ENCODE measurements at regions not wholly inside any gene's neighbourhood (a gene's known extent, or its start where the extent isn't known, plus 50 kb on each side); places are given as distances from the start of the nearest gene placed in this dataset.

DNA sequence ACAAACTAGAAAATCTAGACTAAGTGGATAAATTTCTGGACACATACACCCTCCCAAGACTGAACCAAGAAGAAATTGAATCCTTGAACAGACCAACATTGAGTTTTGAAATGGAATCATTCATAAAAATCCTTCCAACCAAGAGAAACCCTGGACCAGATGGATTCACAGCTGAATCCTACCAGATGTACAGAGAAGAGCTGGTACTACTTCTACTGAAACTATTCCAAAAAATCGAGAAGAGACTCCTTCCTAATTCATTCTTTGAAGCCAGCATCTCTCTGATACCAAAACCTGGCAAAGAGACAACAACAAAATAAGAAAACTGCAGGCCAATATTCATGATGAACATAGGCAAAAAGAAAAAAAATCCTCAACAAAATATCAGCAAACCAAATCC lies 227.4 kb downstream of the RPAP3 start:
- BruUV-seq (replicated peaks) = no TSS peak
- TF ChIP-seq SMC3 (IDR thresholded peaks at IDR 0.05; ENCODE audit: low read depth, low read length) (no peak), FOS (IDR thresholded peaks at IDR 0.05; ENCODE audit: low read depth, low read length) (no peak), MAFK (IDR thresholded peaks at IDR 0.05; ENCODE audit: low read depth, low read length) (no peak), MXI1 (IDR thresholded peaks at IDR 0.05; ENCODE audit: borderline replicate concordance, low read depth, low read length) (no peak), POLR2A (IDR thresholded peaks at IDR 0.05; ENCODE audit: low read depth, low read length) (no peak), RAD21 (IDR thresholded peaks at IDR 0.05; ENCODE audit: low read length) (no peak), BHLHE40 (IDR thresholded peaks at IDR 0.05; ENCODE audit: low read depth, low read length) (no peak), RFX5 (IDR thresholded peaks at IDR 0.05; ENCODE audit: low read depth, low read length) (no peak)
- TF ChIP-seq, protein P1, sequence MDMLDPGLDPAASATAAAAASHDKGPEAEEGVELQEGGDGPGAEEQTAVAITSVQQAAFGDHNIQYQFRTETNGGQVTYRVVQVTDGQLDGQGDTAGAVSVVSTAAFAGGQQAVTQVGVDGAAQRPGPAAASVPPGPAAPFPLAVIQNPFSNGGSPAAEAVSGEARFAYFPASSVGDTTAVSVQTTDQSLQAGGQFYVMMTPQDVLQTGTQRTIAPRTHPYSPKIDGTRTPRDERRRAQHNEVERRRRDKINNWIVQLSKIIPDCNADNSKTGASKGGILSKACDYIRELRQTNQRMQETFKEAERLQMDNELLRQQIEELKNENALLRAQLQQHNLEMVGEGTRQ (IDR thresholded peaks at IDR 0.05; ENCODE audit: low read depth, low read length) = no peak
- TF ChIP-seq, protein P2, sequence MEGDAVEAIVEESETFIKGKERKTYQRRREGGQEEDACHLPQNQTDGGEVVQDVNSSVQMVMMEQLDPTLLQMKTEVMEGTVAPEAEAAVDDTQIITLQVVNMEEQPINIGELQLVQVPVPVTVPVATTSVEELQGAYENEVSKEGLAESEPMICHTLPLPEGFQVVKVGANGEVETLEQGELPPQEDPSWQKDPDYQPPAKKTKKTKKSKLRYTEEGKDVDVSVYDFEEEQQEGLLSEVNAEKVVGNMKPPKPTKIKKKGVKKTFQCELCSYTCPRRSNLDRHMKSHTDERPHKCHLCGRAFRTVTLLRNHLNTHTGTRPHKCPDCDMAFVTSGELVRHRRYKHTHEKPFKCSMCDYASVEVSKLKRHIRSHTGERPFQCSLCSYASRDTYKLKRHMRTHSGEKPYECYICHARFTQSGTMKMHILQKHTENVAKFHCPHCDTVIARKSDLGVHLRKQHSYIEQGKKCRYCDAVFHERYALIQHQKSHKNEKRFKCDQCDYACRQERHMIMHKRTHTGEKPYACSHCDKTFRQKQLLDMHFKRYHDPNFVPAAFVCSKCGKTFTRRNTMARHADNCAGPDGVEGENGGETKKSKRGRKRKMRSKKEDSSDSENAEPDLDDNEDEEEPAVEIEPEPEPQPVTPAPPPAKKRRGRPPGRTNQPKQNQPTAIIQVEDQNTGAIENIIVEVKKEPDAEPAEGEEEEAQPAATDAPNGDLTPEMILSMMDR (conservative IDR thresholded peaks at IDR 0.05; ENCODE audit: low read depth, low read length) = no peak
- in situ Hi-C loops (cut with MboI; ENCODE audit: low sequenced_read_pairs) (no loop called here), intact Hi-C loops (cut with micrococcal nuclease) (no loop called here), dilution Hi-C loops (cut with HindIII; ENCODE audit: low sequenced_read_pairs, unreplicated experiment) (no loop called here)
- H2BK15ac ChIP-seq (ENCODE audit: low read depth, low read length) = no peak overlapping the region
- no peaks in the 10 kb centered on the region for H3K36me3 ChIP-seq (ENCODE audit: control insufficient read depth, insufficient read depth, low read length)
- no peak overlapping the region for H4K91ac ChIP-seq (ENCODE audit: insufficient read depth, low read depth, low read length)
- DNase-seq = no peak
- WGBS, 2 experiments (ENCODE audit: extremely low coverage in 2 of 2, insufficient read length in 1 of 2) = no CpG with 5 or more reads among the region's 1 CpG
- no peak overlapping the region for H3K4me3 ChIP-seq (ENCODE audit: insufficient read depth, low read depth, low read length)
- no peaks in the 10 kb centered on the region for H3K79me1 ChIP-seq (ENCODE audit: low read depth in 1 of 2, low read length in 2 of 2)
- no peak overlapping the region for H3K14ac ChIP-seq (replicated peaks; ENCODE audit: low read depth, low read length)
- H3K9me3 ChIP-seq (ENCODE audit: control insufficient read depth, insufficient read depth, low read length) = peaks cover 11% of the 10 kb centered on the region
- H3K27me3 ChIP-seq (ENCODE audit: control insufficient read depth, insufficient read depth, low read length) = peaks cover 4% of the 10 kb centered on the region
- H3K4ac ChIP-seq (ENCODE audit: low read depth, low read length) = no peak overlapping the region
- H2AK9ac ChIP-seq (replicated peaks; ENCODE audit: low read depth, low read length, poor library complexity) = no peak overlapping the region
- no peak overlapping the region for H2AFZ ChIP-seq (replicated peaks; ENCODE audit: low read length, poor library complexity)
- no peaks in the 10 kb centered on the region for H3K9me1 ChIP-seq (ENCODE audit: insufficient read depth, low read length)
- no peak overlapping the region for H2BK5ac ChIP-seq (ENCODE audit: low read depth, low read length, poor library complexity, severe bottlenecking)
- H2BK120ac ChIP-seq (ENCODE audit: low read depth, low read length) = no peak overlapping the region
- no peaks in the 10 kb centered on the region for H3K4me1 ChIP-seq (ENCODE audit: control insufficient read depth, insufficient read depth, low read length)
- ChIA-PET CTCF (no interaction called here), POLR2A (ENCODE audit: unreplicated experiment) (no interaction called here)
- H2AK5ac ChIP-seq (ENCODE audit: low read depth, low read length) = no peak overlapping the region
- H3K18ac ChIP-seq (ENCODE audit: low read depth, low read length) = no peak overlapping the region
- no peak for ATAC-seq (ENCODE audit: low read depth)
- no peak overlapping the region for H3K27ac ChIP-seq (ENCODE audit: insufficient read depth, low read length)
- no peak overlapping the region for H2BK20ac ChIP-seq (ENCODE audit: low read depth, low read length)
- H3K56ac ChIP-seq (ENCODE audit: extremely low read depth, insufficient read depth, low read length) = no peak overlapping the region
- H4K8ac ChIP-seq (ENCODE audit: low read depth in 2 of 2, low read length in 2 of 2) = no peak overlapping the region
- H4K20me1 ChIP-seq (ENCODE audit: insufficient read depth, low read length) = no peaks in the 10 kb centered on the region
- no peak overlapping the region for H3K23ac ChIP-seq (ENCODE audit: low read depth, low read length)
- no peak overlapping the region for H3K9ac ChIP-seq (ENCODE audit: low read depth, low read length)
- H4K5ac ChIP-seq (ENCODE audit: low read depth, low read length) = no peak overlapping the region
- H3K4me2 ChIP-seq (ENCODE audit: low read depth, low read length) = no peak overlapping the region
